Keratinocyte (primary cell): ENCODE measurements at regions not wholly inside any gene's neighbourhood (a gene's known extent, or its start where the extent isn't known, plus 50 kb on each side); places are given as distances from the start of the nearest gene placed in this dataset.

Experiments used
- DNase-seq: peaks from one replicate; pipeline ENCODE4 v3.0.0-alpha.2; 2011; ENCODE audit warnings: low read depth, missing footprints, low spot score
- FAIRE-seq: peaks from 2 replicates; lab custom pipeline; 2011; peaks lifted over from hg19 to GRCh38; lab: Jason Lieb, UNC
- H2AFZ ChIP-seq: 2 replicates; pipeline ENCODE4 v1.6.0; 2012; ENCODE audit warnings: low read length, control low read depth, inconsistent platforms; ENCODE audit not compliant: control insufficient read depth
- H3K27ac ChIP-seq: 2 replicates; pipeline ENCODE4 v1.5.1; 2011; ENCODE audit warnings: low read length; ENCODE audit not compliant: control insufficient read depth, insufficient read depth
- H3K27me3 ChIP-seq: 3 replicates; pipeline ENCODE4 v1.6.0; 2011; ENCODE audit warnings: low read length; ENCODE audit not compliant: control insufficient read depth, insufficient read depth; ENCODE audit errors: extremely low read depth
- H3K36me3 ChIP-seq, 2 experiments: 2 replicates in 1 of 2; 3 replicates in 1 of 2; pipeline ENCODE4 v1.5.1; 2011; ENCODE audit warnings: low read length in 2 of 2, mild to moderate bottlenecking in 1 of 2; ENCODE audit not compliant: control insufficient read depth in 2 of 2, insufficient read depth in 2 of 2; ENCODE audit errors: extremely low read depth in 1 of 2
- H3K4me1 ChIP-seq: 3 replicates; pipeline ENCODE4 v1.5.1; 2011; ENCODE audit warnings: low read length; ENCODE audit not compliant: control insufficient read depth, insufficient read depth; ENCODE audit errors: extremely low read depth
- H3K4me2 ChIP-seq: 3 replicates; pipeline ENCODE4 v1.6.0; 2011; ENCODE audit warnings: low read depth, low read length; ENCODE audit not compliant: control insufficient read depth, insufficient read depth; ENCODE audit errors: extremely low read depth
- H3K4me3 ChIP-seq, 3 experiments: fragments of 200-600 bp in 1 of 3; sonication (generic) in 1 of 3; 2 replicates in 2 of 3; 3 replicates in 1 of 3; pipeline ENCODE4 v1.5.1; 2011 to 2016; ENCODE audit warnings: low read length in 3 of 3, mild to moderate bottlenecking in 3 of 3, control low read depth in 2 of 3, inconsistent platforms in 1 of 3, low read depth in 1 of 3, mixed read lengths in 1 of 3, mixed run types in 1 of 3, moderate library complexity in 1 of 3; ENCODE audit not compliant: control insufficient read depth in 2 of 3, insufficient read depth in 2 of 3; ENCODE audit errors: extremely low read depth in 1 of 3
- H3K79me2 ChIP-seq: 2 replicates; pipeline ENCODE4 v1.6.0; 2012; ENCODE audit warnings: low read length; ENCODE audit not compliant: control insufficient read depth, insufficient read depth
- H3K9ac ChIP-seq: 3 replicates; pipeline ENCODE4 v1.6.0; 2011; ENCODE audit warnings: low read length; ENCODE audit not compliant: control insufficient read depth, insufficient read depth; ENCODE audit errors: extremely low read depth
- H3K9me1 ChIP-seq: 3 replicates; pipeline ENCODE4 v1.6.0; 2011; ENCODE audit warnings: low read length; ENCODE audit not compliant: control insufficient read depth, insufficient read depth; ENCODE audit errors: extremely low read depth
- H3K9me3 ChIP-seq: 2 replicates; pipeline ENCODE4 v1.5.1; 2012; ENCODE audit warnings: low read depth, low read length; ENCODE audit not compliant: control insufficient read depth
- H4K20me1 ChIP-seq: 3 replicates; pipeline ENCODE4 v1.6.0; 2011; ENCODE audit warnings: low read length; ENCODE audit not compliant: control insufficient read depth, insufficient read depth; ENCODE audit errors: extremely low read depth
- CTCF ChIP-seq, 3 experiments: IDR thresholded peaks in 1 of 3; conservative IDR thresholded peaks in 1 of 3; optimal IDR thresholded peaks in 1 of 3; 2 replicates in 2 of 3; 3 replicates in 1 of 3; pipeline versions ENCODE3 to v1.5.1; 2011; ENCODE audit warnings: low read length in 3 of 3, mild to moderate bottlenecking in 3 of 3, moderate library complexity in 2 of 3, control low read depth in 1 of 3, inconsistent platforms in 1 of 3; ENCODE audit not compliant: insufficient read depth in 2 of 3; ENCODE audit errors: extremely low read depth in 1 of 3
- EZH2 ChIP-seq: IDR thresholded peaks from one replicate; pipeline ENCODE4 v1.6.1; 2012; ENCODE audit warnings: inconsistent platforms, mild to moderate bottlenecking, low read length, moderate library complexity
- dilution Hi-C: fragments of 300-500 bp; cut with MboI; formaldehyde crosslinking; loops from one replicate; pipeline ENCODE4 v1.7.0; 2020; ENCODE audit warnings: low sequenced_read_pairs; ENCODE audit not compliant: extremely low pct_ligation_motif_present

GRCh38 chr17:33385133-33385532 lies 92.0 kb upstream of the ASIC2 start:
- H3K4me1 ChIP-seq: no peaks in the 10 kb centered on the region
- H3K9me1 ChIP-seq: no peaks in the 10 kb centered on the region
- H3K4me3 ChIP-seq: no peak overlapping the region
- no peaks in the 10 kb centered on the region for H3K27me3 ChIP-seq
- DNase-seq (no peak), FAIRE-seq (no peak)
- no peak overlapping the region for H3K9ac ChIP-seq
- H4K20me1 ChIP-seq: no peaks in the 10 kb centered on the region
- dilution Hi-C loops: no loop called here
- no peaks in the 10 kb centered on the region for H3K79me2 ChIP-seq
- H3K4me2 ChIP-seq: no peak overlapping the region
- no peak overlapping the region for H2AFZ ChIP-seq
- no peaks in the 10 kb centered on the region for H3K36me3 ChIP-seq
- no peak overlapping the region for H3K27ac ChIP-seq
- H3K9me3 ChIP-seq: no peaks in the 10 kb centered on the region
- TF ChIP-seq CTCF (optimal IDR thresholded peaks at IDR 0.05 in 1 of 3, IDR thresholded peaks at IDR 0.05 in 1 of 3, conservative IDR thresholded peaks at IDR 0.05 in 1 of 3; ENCODE audit: extremely low read depth in 1 of 3, insufficient read depth in 2 of 3, low read length in 3 of 3): no peak
- no peak for TF ChIP-seq EZH2

DNA sequence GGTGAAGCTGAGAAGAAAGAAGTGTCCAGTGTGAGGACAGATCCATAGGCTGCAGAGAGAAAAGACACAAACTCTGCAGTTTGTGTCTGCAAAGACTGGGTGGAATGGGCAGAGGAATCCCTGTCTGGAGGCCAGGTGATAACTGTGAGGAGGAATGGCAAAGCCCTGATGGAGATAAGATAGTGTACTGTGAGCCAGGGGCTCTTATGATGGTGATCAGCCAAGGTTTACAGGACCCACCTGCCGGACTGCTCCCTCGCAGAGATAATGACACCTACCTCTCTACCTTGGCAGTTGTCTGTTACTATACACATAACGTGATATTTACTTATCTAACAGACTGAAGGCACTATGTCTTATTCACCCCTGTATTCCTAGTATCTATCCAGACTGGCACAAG lies 92.6 kb upstream of the ASIC2 start:
- DNase-seq: no peak
- dilution Hi-C loops: no loop called here
- Histone ChIP-seq H3K36me3 (no peaks in the 10 kb centered on the region), H3K9me1 (no peaks in the 10 kb centered on the region), H3K4me2 (no peak overlapping the region), H3K9ac (no peak overlapping the region), H3K79me2 (no peaks in the 10 kb centered on the region), H3K4me1 (no peaks in the 10 kb centered on the region), H3K9me3 (no peaks in the 10 kb centered on the region), H3K4me3 (no peak overlapping the region), H3K27me3 (no peaks in the 10 kb centered on the region), H2AFZ (no peak overlapping the region), H4K20me1 (no peaks in the 10 kb centered on the region), H3K27ac (no peak overlapping the region)
- no peak for FAIRE-seq
- TF ChIP-seq CTCF (optimal IDR thresholded peaks at IDR 0.05 in 1 of 3, IDR thresholded peaks at IDR 0.05 in 1 of 3, conservative IDR thresholded peaks at IDR 0.05 in 1 of 3; ENCODE audit: extremely low read depth in 1 of 3, insufficient read depth in 2 of 3, low read length in 3 of 3): no peak
- TF ChIP-seq EZH2: no peak
